Breast epithelium (tissue), 4 donors: ENCODE measurements at regions not wholly inside any gene's neighbourhood (a gene's known extent, or its start where the extent isn't known, plus 50 kb on each side); places are given as distances from the start of the nearest gene placed in this dataset.
"Not testable (repeated sequence)": the region's sequence is repeated elsewhere in the genome, so short reads cannot be mapped to it uniquely, and the experiment has no call there.

ENCODE experiments used
- DNase-seq, 2 donors: peaks; one replicate each; pipeline ENCODE4 v3.0.0-alpha.2; 2019; ENCODE audit warnings: low spot score in 2 of 2
- H3K27ac ChIP-seq, 2 donors: fragments of 200-600 bp; sonication (generic) in 1 of 2; one replicate each; pipeline ENCODE4 v1.5.1; 2016 to 2019; ENCODE audit warnings: mild to moderate bottlenecking in 1 of 2
- H3K27me3 ChIP-seq, 2 donors: fragments of 200-600 bp; sonication (generic) in 1 of 2; one replicate each; pipeline versions ENCODE4 v1.5.1 to v1.6.0; 2017 to 2019; ENCODE audit warnings: control low read depth in 1 of 2, mild to moderate bottlenecking in 1 of 2
- H3K36me3 ChIP-seq: fragments of 200-600 bp; one replicate; pipeline ENCODE4 v1.5.1; 2019
- H3K4me1 ChIP-seq, 2 donors: fragments of 200-600 bp; sonication (generic); one replicate each; pipeline ENCODE4 v1.5.1; 2016 to 2019; ENCODE audit warnings: control low read depth in 1 of 2
- H3K4me3 ChIP-seq, 3 donors: fragments of 200-600 bp; sonication (generic); 1 replicate in 2 of 3; 2 replicates in 1 of 3; pipeline ENCODE4 v1.5.1; 2016 to 2019; ENCODE audit warnings: mild to moderate bottlenecking in 3 of 3, moderate library complexity in 2 of 3
- H3K9me3 ChIP-seq, 2 donors: fragments of 200-600 bp; sonication (generic) in 1 of 2; one replicate each; pipeline ENCODE4 v1.5.1; 2016 to 2019; ENCODE audit warnings: control low read depth in 1 of 2
- POLR2A ChIP-seq: fragments of 450-650 bp; IDR thresholded peaks from one replicate; pipeline ENCODE4 v1.6.1; 2016; ENCODE audit warnings: antibody characterized with exemption, mild to moderate bottlenecking, moderate library complexity
- POLR2AphosphoS5 ChIP-seq, 3 donors: sonication (generic); formaldehyde crosslinking; IDR thresholded peaks; one replicate each; pipeline ENCODE4 v1.6.1; 2017; ENCODE audit warnings: antibody characterized with exemption in 3 of 3
- intact Hi-C: fragments of 100-400 bp; cut with DNase I; formaldehyde crosslinking; loops from one replicate; pipeline ENCODE4 v1.15.1; 2023; ENCODE audit warnings: low total_unique reads
- TF ChIP-seq, protein P1 (sequence below), 3 donors: fragments of 450-650 bp; IDR thresholded peaks; one replicate each; pipeline ENCODE4 v1.5.1; 2016 to 2017; ENCODE audit warnings: antibody characterized with exemption in 3 of 3, mild to moderate bottlenecking in 3 of 3, moderate library complexity in 3 of 3

DNA sequence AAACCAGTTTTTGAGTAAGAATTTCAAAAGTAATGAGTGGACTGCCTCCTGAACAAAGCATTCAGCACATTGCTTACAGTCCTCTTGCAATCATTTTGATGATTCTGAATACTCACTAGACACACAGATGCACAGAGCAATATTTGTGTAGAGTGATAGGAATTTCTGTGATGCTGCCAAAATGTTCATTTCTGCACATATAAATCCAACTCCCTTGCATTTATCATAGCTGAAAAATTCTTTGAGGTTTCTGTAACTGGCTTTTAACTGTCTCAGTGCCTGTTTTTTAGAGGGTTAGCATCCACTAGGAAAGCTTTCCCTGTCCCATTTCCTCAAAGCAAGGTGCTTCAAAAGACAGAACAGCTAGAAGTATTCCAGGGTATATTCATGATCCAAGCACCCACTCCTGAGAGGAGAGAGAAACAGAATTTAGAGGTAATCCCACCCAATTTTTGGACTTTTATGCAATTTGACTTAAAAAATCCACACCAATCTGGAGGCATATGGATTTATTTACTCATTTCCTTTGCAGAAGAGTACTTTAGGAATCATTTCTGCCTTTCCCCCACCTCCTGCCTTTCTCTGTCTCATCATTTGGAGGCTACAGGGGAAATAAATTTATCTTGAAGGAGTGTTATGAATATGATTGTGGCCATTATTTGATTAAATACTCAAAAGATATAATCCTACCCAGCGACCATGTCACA lies 234.5 kb upstream of the SLIT2 start:
- TF ChIP-seq POLR2AphosphoS5 (IDR thresholded peaks at IDR 0.05): no peak
- TF ChIP-seq, protein P1, sequence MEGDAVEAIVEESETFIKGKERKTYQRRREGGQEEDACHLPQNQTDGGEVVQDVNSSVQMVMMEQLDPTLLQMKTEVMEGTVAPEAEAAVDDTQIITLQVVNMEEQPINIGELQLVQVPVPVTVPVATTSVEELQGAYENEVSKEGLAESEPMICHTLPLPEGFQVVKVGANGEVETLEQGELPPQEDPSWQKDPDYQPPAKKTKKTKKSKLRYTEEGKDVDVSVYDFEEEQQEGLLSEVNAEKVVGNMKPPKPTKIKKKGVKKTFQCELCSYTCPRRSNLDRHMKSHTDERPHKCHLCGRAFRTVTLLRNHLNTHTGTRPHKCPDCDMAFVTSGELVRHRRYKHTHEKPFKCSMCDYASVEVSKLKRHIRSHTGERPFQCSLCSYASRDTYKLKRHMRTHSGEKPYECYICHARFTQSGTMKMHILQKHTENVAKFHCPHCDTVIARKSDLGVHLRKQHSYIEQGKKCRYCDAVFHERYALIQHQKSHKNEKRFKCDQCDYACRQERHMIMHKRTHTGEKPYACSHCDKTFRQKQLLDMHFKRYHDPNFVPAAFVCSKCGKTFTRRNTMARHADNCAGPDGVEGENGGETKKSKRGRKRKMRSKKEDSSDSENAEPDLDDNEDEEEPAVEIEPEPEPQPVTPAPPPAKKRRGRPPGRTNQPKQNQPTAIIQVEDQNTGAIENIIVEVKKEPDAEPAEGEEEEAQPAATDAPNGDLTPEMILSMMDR (IDR thresholded peaks at IDR 0.05): no peak
- no peak for TF ChIP-seq POLR2A
- Histone ChIP-seq H3K27ac (no peak overlapping the region), H3K4me1 (no peaks in the 10 kb centered on the region), H3K27me3 (no peaks in the 10 kb centered on the region), H3K36me3 (no peaks in the 10 kb centered on the region), H3K9me3 (no peaks in the 10 kb centered on the region), H3K4me3 (no peak overlapping the region)
- DNase-seq: no peak
- intact Hi-C loops: no loop called here

- no peak overlapping the region for H3K4me3 ChIP-seq
- no peak for DNase-seq
- no peaks in the 10 kb centered on the region for H3K9me3 ChIP-seq
- no peaks in the 10 kb centered on the region for H3K36me3 ChIP-seq
- intact Hi-C loops: no loop called here
- H3K27ac ChIP-seq: no peak overlapping the region
- TF ChIP-seq POLR2A (no peak), POLR2AphosphoS5 (IDR thresholded peaks at IDR 0.05) (no peak)
- TF ChIP-seq, protein P1 (IDR thresholded peaks at IDR 0.05): no peak
- no peaks in the 10 kb centered on the region for H3K27me3 ChIP-seq
- no peaks in the 10 kb centered on the region for H3K4me1 ChIP-seq
Observed at GRCh38 chr4:20015636-20016224, 236.0 kb upstream of the SLIT2 start.

GRCh38 chr4:20003836-20004558 lies 247.7 kb upstream of the SLIT2 start:
- H3K36me3 ChIP-seq, H3K9me3 ChIP-seq, H3K27ac ChIP-seq, H3K4me3 ChIP-seq, DNase-seq, H3K27me3 ChIP-seq, intact Hi-C loops, H3K4me1 ChIP-seq: not testable (repeated sequence)

DNA sequence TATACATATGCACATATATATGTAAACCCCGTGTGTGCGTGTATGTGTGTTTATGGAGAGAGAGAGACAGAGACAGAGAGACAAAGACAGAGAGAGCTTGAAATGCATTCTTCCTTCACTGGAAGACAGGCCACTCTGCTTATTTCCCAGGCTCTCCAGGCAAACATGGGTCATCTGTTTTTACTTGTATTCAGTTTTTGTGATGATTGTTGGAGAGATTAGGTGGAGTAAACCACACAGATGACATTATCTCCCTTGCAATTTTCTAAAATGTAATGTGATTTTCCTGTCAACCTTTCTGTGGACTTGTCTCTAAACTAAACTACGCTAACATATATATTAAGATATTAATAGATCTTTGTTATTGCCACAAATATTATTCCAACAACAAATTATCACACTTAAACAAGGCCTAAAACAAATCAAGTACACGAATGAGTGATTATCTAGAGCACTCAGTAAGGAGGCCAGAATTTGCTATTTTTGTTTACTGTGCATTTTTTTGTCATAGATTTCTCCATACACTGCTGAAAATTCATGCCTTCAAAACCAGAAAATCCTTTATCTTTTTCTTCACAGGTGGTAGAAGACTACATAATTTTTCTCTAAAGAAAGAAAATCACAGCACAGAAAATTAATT lies 251.8 kb upstream of the SLIT2 start:
- Histone ChIP-seq H3K4me1 (no peaks in the 10 kb centered on the region), H3K9me3 (no peaks in the 10 kb centered on the region), H3K27ac (no peak overlapping the region), H3K27me3 (no peaks in the 10 kb centered on the region), H3K36me3 (no peaks in the 10 kb centered on the region), H3K4me3 (no peak overlapping the region)
- intact Hi-C loops: no loop called here
- TF ChIP-seq POLR2AphosphoS5 (IDR thresholded peaks at IDR 0.05): no peak
- TF ChIP-seq, protein P1 (IDR thresholded peaks at IDR 0.05): no peak
- no peak for DNase-seq

DNA sequence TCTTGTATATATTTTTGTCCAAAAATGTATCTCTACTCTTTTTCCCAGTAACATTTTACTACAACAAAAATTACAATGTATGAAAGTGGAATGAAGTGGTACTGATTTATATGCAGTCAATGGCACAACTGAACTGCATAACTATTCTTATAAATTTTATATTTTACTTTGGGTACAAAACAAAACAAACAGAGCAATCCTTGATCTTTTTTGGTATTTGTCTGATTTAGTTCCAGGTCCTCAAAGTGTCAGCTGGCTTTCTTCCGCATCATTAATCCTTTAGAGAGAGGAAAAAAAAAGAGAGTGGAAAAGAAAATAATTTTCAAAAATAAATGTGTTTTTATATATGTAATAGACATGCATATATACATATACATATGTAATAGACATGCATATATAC lies 252.4 kb upstream of the SLIT2 start:
- no peaks in the 10 kb centered on the region for H3K4me1 ChIP-seq
- H3K27me3 ChIP-seq: no peaks in the 10 kb centered on the region
- no peaks in the 10 kb centered on the region for H3K9me3 ChIP-seq
- no peak overlapping the region for H3K27ac ChIP-seq
- DNase-seq: no peak
- H3K36me3 ChIP-seq: no peaks in the 10 kb centered on the region
- intact Hi-C loops: no loop called here
- no peak overlapping the region for H3K4me3 ChIP-seq
- TF ChIP-seq POLR2AphosphoS5 (IDR thresholded peaks at IDR 0.05): no peak
- TF ChIP-seq, protein P1 (IDR thresholded peaks at IDR 0.05): no peak
- no peak for TF ChIP-seq POLR2A
